ENCODE measurements at regions not wholly inside any gene's neighbourhood (a gene's known extent, or its start where the extent isn't known, plus 50 kb on each side); places are given as distances from the start of the nearest gene placed in this dataset.
"Not testable (repeated sequence)": the region's sequence is repeated elsewhere in the genome, so short reads cannot be mapped to it uniquely, and the experiment has no call there.

DNA sequence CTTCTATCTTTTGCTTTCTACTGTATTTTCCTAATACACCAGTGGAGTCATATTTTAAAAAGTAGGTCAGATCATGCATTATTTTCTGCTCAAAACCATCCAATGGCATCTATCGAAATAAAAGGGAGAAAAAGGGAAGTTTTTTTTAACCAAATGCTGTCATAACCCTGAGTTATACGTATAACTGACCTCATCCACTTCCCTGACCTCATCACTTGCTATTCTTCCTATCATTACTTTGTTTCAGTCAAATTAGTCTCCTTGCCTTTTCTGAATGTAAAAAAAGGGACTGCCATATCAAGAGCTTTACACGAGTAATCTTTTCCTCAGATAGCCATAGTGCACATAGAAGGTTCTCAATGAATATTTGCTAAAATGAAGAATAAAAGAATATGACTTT lies 1383.6 kb downstream of the ZPLD1 start:
- no peak for DNase-seq

DNA sequence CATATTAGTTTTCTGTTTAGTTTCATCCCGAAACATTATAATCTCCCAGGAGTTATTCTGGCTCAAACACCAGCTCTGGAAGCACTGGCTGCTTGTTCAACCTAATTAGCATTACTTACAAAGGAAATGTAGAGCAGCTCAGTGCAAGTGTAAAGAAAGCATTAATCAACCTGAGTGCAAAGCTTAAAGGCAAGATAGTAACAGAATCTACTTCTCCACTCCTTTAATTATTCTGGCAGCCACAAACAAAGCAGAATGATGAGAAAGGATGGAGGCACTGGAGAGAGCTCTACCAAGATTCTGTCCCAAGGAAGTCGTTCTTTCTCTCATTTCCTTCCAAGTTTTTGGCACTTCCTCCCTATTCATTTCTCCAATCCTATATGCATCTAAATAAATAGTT lies 1384.0 kb downstream of the ZPLD1 start:
- DNase-seq = no peak

DNA sequence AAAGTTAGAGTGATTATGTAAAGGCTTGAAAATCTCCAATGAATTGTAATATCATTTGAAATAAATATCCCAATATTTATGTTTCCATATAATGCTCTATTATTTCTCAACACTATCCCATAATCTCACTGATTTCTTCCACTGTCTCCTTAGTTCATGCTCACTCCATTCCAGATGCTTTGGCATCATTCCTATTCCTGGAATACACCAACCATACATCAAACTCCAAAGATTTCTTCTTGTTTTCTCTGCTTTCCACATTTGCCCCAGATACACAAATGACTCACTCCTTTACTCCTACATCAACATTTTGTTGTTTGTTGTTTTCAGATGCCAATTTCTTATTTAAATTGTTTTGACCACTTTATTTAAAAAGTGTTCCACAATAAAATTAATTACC lies 1390.8 kb downstream of the ZPLD1 start:
- DNase-seq = no peak

DNA sequence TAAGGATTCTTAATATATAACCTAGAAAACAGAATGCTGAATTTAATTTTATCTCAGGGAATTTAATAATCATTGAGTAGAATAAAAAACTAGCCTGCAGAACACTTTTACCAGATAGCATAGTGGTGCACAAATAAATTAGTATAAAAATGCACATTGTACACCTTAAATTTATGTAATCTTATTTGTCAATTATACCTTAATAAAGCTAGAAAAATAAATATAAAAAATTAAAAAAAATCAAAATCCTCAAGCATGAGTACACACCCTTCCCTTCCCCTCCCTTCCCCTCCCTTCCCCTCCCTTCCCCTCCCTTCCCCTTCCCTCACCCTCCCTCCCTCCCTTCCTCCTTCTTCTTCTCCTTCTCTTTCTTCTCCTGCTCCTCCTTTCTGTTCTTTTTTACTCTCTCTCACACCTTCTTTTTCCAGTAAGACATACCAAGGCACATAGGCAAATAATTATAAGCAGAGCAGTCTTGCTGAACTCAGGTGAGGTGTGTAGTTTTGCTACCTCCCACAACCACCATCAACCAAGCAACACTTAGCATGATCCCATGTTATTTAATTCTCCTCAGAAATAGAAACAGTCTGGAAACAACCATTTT lies 1395.0 kb downstream of the ZPLD1 start:
- DNase-seq = no peak

DNA sequence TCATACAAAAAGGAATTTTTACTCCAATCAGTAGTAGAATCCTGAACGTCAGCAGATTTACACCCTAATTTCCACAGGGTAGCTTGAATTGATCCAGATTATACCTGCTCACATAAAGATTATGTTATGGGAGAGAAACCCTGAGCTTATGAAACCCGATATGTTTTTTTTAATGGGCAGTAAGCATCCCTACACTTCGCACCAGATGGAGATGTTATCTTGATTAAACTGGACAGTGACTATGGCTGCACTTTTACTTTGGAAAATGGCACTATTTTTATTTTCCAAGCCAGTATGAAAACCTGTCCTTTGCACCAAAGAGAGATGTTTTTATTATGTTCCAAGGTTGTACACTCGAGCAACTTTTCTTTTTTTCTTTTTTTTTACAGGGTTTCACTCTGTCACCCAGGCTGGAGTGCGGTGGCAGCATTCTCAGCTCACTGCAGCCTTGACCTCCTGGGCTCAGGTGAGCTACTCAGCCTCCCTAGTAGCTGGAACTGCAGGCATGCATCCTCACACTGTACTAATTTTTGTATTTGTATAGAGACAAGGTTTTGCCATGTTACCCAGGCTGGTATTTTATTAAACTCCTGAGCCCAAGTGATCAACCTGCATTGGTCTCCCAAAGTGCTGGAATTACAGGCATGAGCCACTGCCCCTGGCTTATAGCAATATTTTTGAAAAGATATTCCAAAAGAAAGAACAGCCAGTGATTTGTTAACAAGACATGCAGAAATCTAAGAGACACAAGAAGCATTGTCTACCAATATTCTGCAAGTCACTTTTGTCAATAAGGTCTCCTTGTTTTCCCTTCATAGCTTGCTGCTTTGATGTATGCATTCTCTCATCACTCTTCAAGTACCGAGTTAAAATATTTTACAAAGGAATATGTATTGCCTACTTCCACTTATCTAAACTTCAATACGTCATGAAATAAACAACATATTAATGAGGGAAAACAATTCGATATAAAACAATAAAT lies 1412.6 kb downstream of the ZPLD1 start:
- DNase-seq = no peak

DNA sequence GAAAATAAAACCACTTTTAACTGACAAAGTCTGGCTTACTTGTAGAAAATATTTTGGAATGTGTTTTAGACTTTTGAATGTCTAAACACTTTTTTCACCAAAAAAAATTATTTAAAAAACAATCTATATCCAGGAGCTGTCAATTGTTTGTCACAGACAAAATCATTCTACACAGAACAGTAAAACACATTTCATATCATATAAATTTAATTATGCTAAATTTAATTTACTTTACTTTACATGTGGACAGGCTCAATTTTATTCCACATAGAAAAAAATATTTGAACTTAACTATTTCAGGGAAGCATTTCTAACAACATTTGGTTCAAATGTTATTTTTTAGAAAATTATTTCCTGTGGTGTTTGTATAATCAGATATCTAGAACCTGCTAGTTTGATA lies 1417.0 kb downstream of the ZPLD1 start:
- no peak for DNase-seq

DNA sequence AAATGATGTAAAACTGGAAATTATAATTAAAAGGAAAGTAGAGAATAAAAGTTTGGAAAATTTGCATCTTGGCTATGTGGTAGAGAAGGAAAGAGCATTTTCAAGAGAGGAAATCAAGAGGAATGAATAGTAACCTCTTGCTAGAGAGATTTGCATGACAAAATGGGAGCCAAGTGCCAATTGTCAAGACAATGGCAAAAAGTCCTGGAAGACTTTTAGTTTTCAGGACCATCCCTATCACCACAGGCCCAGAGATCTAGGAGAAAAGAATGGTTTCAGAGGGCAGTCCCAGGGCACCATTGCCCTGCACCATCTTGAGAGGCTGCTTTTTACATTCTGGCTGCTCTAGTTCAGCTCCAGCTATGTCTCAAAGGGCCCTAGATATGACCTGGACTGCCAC lies 1427.6 kb downstream of the ZPLD1 start:
- no peak for DNase-seq

DNA sequence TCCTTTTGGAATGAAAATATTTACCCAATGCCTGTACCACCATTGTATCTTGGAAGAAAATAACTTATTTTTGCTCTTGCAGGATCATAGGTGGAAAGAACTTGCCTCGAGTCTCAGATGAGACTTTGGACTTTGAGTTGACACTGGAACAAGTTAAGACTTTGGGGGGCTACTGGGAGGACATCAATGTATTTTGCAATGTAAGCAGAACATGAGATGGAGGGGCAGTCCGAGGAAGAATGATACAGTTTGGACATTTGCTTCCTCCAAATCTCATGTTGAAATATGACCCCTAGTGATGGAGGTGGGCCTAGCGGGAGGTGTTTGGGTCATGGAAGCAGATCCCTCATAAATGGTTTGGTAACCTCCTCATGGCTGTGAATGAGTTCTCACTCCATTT lies 1428.6 kb downstream of the ZPLD1 start:
- DNase-seq = no peak

DNA sequence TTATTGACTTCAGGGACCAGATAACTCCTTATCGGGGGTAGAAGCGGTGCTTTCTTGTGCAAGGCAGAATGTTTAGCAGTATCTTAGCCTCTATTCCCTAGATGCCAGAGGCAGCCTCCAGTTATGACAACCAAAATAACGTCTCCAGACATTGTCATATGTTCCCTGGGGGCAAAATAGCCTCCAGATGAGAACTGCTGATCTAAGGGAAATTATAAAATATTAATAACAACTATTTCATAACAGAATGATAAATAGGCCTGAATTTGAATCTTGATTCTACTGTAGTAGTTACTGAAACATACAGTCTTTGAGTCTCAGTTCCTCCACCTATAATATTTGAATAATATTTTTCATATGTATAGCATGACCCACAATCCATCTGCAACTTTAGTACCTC lies 1431.3 kb downstream of the ZPLD1 start:
- no peak for DNase-seq

DNA sequence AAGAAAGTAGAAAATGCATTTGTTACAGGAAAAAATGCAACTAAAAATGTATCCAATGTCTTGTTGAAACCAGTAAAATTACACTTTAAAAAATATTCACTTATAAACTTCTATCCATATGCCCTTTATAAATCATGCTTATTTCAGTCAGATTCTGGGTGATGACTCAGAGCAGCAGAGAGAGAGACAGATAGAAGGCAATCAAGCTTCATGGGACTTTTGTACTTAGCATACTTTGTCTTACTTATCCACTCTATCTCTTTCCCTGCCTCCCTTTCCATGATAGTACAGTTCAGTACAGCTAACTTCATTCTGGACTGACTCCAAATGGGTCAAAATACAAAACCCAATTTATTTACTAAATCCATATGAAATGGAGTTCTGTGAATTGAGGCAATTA lies 1438.2 kb downstream of the ZPLD1 start:
- DNase-seq = no peak

DNA sequence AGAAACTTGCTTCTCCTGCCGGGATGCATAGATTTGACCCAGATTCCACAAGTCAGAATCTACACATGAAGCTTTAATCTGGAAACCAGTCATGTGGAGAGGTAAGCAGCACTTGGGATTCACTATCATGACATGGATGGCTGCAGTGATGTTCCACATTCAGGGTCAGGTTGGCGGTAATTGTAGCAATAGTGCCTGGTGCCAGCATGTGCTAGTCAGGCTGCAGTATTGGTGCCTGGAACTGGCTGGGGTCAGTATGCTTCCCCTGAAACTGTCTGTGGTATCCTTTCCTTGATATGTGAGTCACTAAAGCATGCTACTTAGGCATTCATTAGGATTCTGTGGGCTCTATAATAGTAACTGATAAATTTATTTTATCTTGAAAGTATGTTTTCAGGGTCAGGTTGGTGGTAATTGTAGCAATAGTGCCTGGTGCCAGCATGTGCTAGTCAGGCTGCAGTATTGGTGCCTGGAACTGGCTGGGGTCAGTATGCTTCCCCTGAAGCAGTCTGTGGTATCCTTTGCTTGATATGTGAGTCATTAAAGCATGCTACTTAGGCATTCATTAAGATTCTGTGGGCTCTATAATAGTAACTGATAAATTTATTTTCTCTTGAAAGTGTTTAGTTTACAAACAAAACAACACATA lies 1439.2 kb downstream of the ZPLD1 start:
- no peak for DNase-seq

DNA sequence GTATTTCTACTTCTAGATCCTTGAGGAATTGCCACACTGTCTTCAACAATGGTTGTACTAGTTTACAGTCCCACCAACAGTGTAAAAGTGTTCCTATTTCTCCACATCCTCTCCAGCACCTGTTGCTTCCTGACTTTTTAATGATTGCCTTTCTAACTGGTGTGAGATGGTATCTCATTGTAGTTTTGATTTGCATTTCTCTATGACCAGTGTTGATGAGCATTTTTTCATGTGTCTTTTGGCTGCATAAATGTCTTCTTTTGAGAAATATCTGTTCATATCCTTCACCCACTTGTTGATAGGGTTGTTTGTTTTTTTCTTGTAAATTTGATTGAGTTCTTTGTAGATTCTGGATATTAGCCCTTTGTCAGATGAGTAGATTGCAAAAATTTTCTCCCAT lies 1447.0 kb downstream of the ZPLD1 start:
- DNase-seq = not testable (repeated sequence)

DNA sequence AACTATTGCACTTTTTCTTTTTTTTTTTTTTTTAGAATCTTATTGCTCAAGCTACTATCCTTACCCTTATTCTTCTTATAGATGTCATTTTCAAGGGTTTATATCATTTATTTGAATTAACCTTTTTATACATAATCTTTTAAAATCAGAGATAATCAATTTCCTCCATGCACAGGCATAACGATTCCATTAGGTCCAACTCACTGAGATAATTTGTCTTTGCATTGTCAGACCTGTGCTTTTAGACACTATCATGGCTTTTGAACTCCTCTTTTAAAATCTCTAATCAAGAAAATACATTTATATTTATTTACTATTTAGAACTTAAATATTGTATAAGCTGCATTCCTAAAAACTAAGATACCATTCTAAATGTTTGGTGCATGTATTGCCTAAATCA lies 1454.9 kb downstream of the ZPLD1 start:
- no peak for DNase-seq

DNA sequence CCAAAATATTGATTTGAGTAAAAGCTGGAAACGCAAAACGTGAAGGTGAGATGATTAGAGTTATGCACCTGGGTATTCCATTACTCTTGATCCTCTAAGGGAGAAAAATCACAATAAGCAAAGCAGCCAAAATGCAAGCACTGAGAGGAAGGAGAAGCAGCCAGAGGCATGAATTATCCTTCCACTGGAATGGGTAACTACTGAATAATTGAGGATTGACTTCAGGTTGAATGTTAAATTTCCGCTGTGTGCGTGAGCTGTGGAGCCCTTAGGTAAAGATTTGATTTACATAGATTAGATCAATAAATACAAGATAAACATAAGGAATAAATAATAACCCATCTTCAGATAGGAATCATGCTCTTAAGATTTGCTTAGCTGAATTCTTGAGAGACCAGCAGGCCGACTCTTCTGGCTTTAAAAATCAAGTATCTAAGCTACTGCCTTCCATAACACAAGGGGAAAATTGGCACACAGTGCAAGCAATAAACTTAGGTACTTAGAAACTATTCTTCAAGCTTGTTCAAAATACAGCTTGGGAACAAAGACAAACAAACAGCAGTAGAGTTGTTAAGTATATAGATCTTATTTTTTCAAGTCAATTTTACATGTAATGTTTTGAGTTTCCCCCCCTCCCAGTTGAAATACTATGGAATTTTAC lies 1459.5 kb downstream of the ZPLD1 start:
- no peak for DNase-seq

DNA sequence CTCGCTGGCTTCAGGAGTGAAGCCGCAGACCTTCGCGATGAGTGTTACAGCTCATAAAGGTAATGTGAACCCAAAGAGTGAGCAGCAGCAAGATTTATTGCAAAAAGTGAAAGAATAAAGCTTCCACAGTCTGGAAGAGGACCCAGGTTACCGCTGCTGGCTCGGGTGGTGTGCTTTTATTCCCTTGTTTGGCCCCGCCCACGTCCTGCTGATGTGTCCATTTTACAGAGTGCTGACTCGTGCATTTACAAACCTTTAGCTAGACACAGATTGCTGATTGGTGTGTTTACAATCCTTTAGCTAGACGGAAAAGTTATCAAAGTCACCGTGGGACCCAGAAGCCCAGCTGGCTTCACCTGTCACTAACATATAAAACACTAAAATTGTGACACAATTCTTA lies 1464.5 kb downstream of the ZPLD1 start:
- no peak for DNase-seq

DNA sequence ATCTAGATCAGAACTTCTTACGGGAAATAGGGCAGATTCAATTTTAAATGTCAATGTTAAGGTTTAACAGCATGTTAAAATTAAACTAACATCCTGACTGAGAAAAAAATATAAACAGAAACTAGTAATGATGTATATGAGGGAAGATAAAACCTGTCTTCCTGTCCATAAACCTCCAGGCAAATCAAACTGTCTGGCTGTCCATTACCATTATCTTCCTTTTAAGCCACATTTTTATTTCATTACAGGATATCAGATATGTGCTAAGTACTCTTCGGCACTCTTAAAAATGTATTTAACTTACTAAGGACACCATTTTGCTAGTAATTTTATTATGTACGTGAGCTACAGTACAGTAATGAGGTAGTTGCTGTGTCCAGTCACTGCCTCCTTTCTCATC lies 1461.7 kb upstream of the ALCAM start:
- no peak for DNase-seq

DNA sequence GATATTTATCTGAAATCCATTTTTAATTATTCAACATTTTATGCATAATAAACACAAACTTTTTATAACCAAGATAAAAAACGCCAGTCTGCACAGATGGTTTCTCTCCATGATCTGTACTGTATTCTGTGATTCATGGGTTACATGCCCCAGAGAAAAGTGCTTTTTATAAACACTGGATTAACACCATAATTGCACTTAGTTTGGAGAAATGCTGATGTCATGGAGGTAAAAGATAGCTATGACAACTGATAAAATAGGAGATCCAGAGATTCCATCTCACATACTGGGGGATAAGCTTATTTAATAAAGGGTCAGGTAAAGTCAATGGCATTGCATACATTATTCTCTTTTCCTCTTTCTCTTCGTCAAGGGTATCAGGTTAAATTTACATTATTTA lies 1460.4 kb upstream of the ALCAM start:
- DNase-seq = no peak

DNA sequence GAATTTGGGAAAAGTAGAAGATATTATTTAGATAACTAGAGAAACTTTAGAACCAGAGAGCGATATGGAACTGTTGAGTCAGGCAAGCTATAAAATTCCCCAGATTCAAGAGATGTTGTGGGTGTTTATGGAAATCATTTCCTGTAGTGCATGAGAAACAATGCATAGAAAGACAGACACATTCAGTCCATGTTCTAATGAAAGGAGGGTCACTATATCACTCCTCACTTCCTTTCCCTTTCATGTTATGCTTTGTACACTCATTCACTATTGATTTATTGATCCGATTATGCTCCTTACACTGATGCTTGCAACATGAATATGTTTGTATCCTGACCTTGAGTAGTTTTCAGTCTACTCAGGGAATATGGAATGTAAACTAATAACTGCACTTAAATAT lies 1459.9 kb upstream of the ALCAM start:
- DNase-seq = no peak

DNA sequence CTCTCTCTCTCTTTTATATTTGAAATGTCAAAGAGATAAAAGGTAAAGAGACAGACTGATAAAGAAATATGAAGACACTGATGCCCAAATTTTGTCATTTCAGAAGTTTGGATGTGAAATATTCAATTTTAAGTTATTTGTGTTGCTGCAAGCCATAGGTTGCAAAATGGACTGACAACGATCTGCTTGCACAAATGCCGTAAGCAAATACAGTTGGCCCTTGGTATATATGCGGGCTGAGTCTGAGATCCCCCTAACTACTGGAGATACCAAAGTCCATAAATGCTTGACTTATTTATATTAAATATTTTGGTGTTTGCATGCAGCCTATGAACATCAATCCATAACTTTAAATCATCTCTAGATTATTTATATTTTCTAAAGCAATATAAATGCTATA lies 1459.1 kb upstream of the ALCAM start:
- no peak for DNase-seq

DNA sequence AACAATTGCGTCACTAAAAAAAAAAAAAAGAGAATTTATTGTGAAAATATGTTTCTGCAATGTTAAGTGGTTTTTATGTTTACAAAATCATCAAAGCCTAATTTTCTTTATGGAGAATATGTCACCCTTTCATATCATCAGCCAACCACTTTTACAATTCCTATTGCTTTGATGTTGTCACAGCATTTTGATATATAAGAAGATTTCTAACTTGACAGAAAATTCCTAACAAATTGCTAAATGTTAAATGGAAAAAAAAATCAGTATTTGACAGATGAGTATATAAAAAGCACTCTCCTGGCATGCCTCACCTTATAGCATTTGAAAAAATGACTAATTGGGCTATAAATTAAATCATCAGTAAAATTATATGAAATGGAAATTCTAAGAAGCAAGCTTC lies 1457.3 kb upstream of the ALCAM start:
- DNase-seq = no peak

DNA sequence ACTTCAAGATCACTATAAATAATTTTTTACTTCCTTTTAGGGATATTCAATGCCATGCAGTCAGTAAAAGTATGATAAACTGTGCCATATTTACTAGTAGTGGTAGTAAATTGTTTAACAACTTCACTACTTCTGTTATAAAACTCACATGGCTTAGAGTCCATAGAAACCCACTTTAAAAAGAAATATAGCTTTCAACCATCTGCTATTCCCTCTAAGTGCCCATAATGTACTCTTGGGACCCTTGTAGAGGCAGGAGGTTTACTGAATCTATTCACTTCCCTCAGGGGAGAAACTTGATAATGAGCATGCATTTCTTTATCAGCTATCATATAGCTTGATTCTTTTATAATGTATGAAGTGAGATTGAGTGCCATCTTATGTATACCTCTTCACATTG lies 1448.4 kb upstream of the ALCAM start:
- peak; percentile 15 for DNase-seq

DNA sequence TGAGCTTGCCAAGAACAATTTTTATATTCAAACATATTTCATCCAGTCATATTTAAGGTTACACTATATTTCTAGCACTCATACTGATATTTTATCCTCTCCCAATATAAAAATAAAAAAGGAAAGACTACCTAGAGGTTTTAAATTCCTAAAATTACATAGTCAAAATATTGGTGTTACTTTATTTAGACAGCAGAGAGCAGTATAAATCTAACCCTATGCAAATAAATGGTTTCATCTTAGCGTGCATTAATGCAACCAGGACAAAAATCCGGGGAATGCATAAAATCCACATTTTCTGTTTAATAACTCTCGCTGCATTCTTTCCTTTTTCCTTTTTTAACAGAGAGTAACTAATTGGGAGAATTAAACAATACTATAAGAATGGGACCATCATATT lies 1447.4 kb upstream of the ALCAM start:
- no peak for DNase-seq

DNA sequence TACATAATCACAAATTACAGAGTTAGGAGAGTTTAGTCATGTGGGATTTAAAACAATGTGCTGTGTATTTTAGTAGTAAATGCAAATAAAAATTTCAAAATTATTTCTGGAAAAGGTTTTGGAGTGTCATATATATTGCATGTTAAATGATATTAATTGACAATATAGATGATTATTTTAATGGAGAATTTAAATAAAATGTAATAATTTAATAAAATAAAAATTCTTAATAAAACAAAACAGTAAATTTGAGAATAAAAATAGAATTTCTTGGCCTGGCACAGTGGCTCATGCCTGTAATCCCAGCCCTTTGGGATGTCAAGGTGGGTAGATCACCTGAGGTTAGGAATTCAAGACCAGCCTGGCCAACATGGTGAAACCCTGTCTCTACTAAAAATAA lies 1442.8 kb upstream of the ALCAM start:
- no peak for DNase-seq

DNA sequence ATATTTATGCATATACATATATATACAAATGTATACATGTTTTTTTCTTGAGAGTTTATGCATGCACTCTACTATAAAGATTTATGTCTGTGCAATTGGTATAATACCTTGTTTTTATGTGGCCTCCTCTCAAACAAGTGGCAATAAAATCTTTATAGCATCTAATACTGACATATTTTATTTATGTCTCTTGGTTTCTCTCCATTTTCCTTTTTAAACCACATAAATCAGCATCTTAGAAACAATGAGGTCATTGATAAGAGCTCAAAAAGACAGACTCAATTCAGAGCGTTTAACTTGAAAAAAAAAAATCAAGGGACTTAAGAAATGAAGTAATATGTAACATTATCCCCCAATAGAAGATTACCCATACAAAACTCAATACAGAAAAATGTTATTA lies 1442.2 kb upstream of the ALCAM start:
- no peak for DNase-seq
